HEK293T (cell line): ENCODE measurements at regions not wholly inside any gene's neighbourhood (a gene's known extent, or its start where the extent isn't known, plus 50 kb on each side); places are given as distances from the start of the nearest gene placed in this dataset.

Source experiments
- BHLHE40 ChIP-seq: fragments of 450-650 bp; IDR thresholded peaks from 2 replicates; pipeline ENCODE4 v1.6.1; 2016; ENCODE audit warnings: mild to moderate bottlenecking, moderate library complexity, borderline replicate concordance
- ELF4 ChIP-seq: fragments of 450-650 bp; IDR thresholded peaks from 2 replicates; pipeline ENCODE4 v1.6.1; 2017; ENCODE audit warnings: antibody characterized with exemption
- FOXK2 ChIP-seq: fragments of 450-650 bp; IDR thresholded peaks from 2 replicates; pipeline ENCODE4 v1.6.1; 2016; ENCODE audit warnings: mild to moderate bottlenecking
- HDGF ChIP-seq: fragments of 450-650 bp; IDR thresholded peaks from 2 replicates; pipeline ENCODE4 v1.6.1; 2017; ENCODE audit warnings: antibody characterized with exemption, borderline replicate concordance
- LEF1 ChIP-seq: fragments of 450-650 bp; IDR thresholded peaks from 2 replicates; pipeline ENCODE4 v1.6.1; 2017; ENCODE audit warnings: mild to moderate bottlenecking, borderline replicate concordance
- NFRKB ChIP-seq: fragments of 450-650 bp; IDR thresholded peaks from 2 replicates; pipeline ENCODE4 v1.6.1; 2016; ENCODE audit warnings: mild to moderate bottlenecking, moderate library complexity
- SP1 ChIP-seq: fragments of 450-650 bp; IDR thresholded peaks from 2 replicates; pipeline ENCODE4 v1.6.1; 2017
- SUZ12 ChIP-seq: fragments of 450-650 bp; IDR thresholded peaks from 2 replicates; pipeline ENCODE4 v1.6.1; 2016; ENCODE audit warnings: mild to moderate bottlenecking

DNA sequence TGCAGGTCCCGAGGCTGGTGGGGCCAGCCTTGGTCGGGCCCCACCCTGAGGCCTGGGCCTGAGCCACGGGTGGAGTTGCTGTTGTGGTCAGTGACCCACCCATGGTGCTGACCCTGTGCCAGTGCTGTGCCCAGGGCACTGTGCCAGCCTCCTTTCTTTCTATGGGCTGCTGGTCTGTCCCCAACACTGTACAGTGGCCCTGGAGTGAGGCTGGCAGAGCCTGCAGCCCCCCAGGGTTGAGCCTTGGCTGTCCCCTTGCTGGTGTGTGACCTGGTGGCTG, 1235.7 kb downstream of the BRD1 start:
- TF ChIP-seq SP1 = no peak
- TF ChIP-seq NFRKB = no peak
- TF ChIP-seq FOXK2 = no peak
- TF ChIP-seq HDGF = no peak
- no peak for TF ChIP-seq ELF4
- no peak for TF ChIP-seq BHLHE40
- no peak for TF ChIP-seq LEF1
- TF ChIP-seq SUZ12 = no peak
